Endothelial cell (in vitro differentiated cells): ENCODE measurements at regions not wholly inside any gene's neighbourhood (a gene's known extent, or its start where the extent isn't known, plus 50 kb on each side); places are given as distances from the start of the nearest gene placed in this dataset.

Experiments
- DNase-seq: peaks from one replicate; pipeline ENCODE4 v3.0.0; 2021; ENCODE audit warnings: low spot score
- H3K27ac Mint-ChIP-seq: one replicate; pipeline ENCODE4 v1.8.0; 2021; ENCODE audit warnings: mixed read lengths, inconsistent platforms; ENCODE audit not compliant: unreplicated experiment
- H3K27me3 Mint-ChIP-seq: one replicate; pipeline ENCODE4 v1.8.0; 2021; ENCODE audit warnings: mild to moderate bottlenecking, moderate library complexity, mixed read lengths, inconsistent platforms; ENCODE audit not compliant: unreplicated experiment
- H3K36me3 Mint-ChIP-seq: one replicate; pipeline ENCODE4 v1.8.0; 2021; ENCODE audit warnings: mild to moderate bottlenecking, low read depth, mixed read lengths, inconsistent platforms; ENCODE audit not compliant: unreplicated experiment
- H3K4me1 Mint-ChIP-seq: one replicate; pipeline ENCODE4 v1.8.0; 2021; ENCODE audit warnings: mild to moderate bottlenecking, mixed read lengths, inconsistent platforms; ENCODE audit not compliant: unreplicated experiment
- H3K4me3 Mint-ChIP-seq: one replicate; pipeline ENCODE4 v1.8.0; 2021; ENCODE audit warnings: mild to moderate bottlenecking, mixed read lengths, inconsistent platforms; ENCODE audit not compliant: unreplicated experiment
- H3K9me3 Mint-ChIP-seq: one replicate; pipeline ENCODE4 v1.8.0; 2021; ENCODE audit warnings: mixed read lengths, inconsistent platforms; ENCODE audit not compliant: unreplicated experiment
- TF ChIP-seq, protein P1 (sequence below): fragments of 200-600 bp; sonication (generic); IDR thresholded peaks from one replicate; pipeline ENCODE4 v1.5.0; 2021; ENCODE audit warnings: antibody characterized with exemption; ENCODE audit not compliant: unreplicated experiment

GRCh38 chr10:2145491-2145890 is 408.2 kb upstream of the ADARB2 start:
- H3K4me1 Mint-ChIP-seq: peaks cover 10% of the 10 kb centered on the region
- H3K27ac Mint-ChIP-seq: no peak overlapping the region
- no peak overlapping the region for H3K4me3 Mint-ChIP-seq
- no peak for DNase-seq
- H3K27me3 Mint-ChIP-seq: peaks cover 2% of the 10 kb centered on the region
- no peaks in the 10 kb centered on the region for H3K9me3 Mint-ChIP-seq
- H3K36me3 Mint-ChIP-seq: no peaks in the 10 kb centered on the region
- TF ChIP-seq, protein P1, sequence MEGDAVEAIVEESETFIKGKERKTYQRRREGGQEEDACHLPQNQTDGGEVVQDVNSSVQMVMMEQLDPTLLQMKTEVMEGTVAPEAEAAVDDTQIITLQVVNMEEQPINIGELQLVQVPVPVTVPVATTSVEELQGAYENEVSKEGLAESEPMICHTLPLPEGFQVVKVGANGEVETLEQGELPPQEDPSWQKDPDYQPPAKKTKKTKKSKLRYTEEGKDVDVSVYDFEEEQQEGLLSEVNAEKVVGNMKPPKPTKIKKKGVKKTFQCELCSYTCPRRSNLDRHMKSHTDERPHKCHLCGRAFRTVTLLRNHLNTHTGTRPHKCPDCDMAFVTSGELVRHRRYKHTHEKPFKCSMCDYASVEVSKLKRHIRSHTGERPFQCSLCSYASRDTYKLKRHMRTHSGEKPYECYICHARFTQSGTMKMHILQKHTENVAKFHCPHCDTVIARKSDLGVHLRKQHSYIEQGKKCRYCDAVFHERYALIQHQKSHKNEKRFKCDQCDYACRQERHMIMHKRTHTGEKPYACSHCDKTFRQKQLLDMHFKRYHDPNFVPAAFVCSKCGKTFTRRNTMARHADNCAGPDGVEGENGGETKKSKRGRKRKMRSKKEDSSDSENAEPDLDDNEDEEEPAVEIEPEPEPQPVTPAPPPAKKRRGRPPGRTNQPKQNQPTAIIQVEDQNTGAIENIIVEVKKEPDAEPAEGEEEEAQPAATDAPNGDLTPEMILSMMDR: no peak

DNA sequence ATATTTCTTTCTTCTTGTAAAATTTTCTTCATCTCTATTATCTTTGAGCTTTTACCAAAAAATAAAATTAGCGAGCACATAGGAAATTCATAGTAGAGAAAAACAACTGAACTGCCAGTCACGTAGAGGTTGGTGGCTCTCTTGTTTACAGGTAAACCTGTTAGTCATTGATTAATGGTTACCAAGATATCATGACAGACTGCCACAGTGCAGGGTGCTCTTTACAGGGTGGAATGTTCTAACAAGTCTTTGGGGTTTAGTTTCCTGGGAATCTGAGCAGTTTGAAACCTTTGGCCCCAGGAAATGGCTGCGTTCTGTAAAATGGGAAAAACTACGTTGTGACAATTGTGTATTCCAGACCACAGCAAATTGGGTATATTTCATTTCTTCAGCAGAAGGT is 407.3 kb upstream of the ADARB2 start:
- TF ChIP-seq, protein P1: no peak
- no peak for DNase-seq
- Mint-ChIP-seq H3K9me3 (no peaks in the 10 kb centered on the region), H3K27ac (no peak overlapping the region), H3K36me3 (no peaks in the 10 kb centered on the region), H3K4me1 (peaks cover 10% of the 10 kb centered on the region), H3K27me3 (peaks cover 2% of the 10 kb centered on the region), H3K4me3 (no peak overlapping the region)

DNA sequence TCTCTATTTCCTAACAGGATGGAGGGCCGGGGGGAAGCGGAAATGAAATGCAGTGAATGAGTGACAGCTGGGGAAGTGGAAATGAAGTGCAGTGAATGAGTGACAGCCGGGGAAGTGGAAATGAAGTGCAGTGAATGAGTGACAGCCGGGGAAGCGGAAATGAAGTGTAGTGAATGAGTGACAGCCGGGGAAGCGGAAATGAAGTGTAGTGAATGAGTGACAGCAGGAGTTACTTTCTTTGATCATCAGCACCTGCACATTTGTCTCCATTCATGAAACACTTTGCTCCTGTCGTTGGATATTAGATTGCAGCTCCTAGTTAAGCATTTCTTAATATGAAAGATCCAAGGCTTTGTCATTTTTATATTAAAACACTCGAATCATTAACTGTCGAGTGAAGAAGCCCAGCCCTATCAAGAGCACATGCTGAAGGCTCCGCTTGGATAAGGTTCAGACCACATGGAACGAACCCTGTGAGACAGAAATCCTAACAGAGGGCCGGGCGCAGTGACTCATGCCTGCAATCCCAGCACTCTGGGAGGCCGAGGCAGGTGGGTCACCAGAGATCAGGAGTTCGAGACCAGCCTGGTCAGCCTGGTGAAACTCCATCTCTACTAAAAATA is 406.0 kb upstream of the ADARB2 start:
- TF ChIP-seq, protein P1: no peak
- no peak for DNase-seq
- no peaks in the 10 kb centered on the region for H3K36me3 Mint-ChIP-seq
- H3K4me1 Mint-ChIP-seq: peaks cover 10% of the 10 kb centered on the region
- H3K27me3 Mint-ChIP-seq: peaks cover 2% of the 10 kb centered on the region
- no peak overlapping the region for H3K4me3 Mint-ChIP-seq
- H3K27ac Mint-ChIP-seq: no peak overlapping the region
- no peaks in the 10 kb centered on the region for H3K9me3 Mint-ChIP-seq

DNA sequence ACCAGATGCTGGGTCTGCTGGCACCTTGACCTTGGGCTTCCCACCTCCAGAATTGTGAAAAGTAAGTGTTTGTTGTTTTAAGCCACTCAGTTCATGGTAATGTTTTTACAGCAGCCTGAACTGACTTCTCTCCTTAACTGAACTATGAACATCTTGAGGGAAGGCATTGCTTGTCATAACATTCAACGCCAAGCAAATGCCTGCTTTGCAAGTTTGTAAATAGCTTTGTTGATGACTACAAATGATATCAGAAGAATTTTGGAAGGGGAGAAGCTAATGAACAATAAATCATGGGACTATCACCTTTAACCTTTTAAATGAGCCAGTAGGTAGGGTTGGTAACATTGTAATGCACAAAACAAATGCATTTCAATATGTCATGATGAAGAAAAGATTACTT is 402.4 kb upstream of the ADARB2 start:
- no peak overlapping the region for H3K4me3 Mint-ChIP-seq
- H3K27ac Mint-ChIP-seq: no peak overlapping the region
- DNase-seq: no peak
- TF ChIP-seq, protein P1: no peak
- peaks cover 5% of the 10 kb centered on the region for H3K27me3 Mint-ChIP-seq
- peaks cover 2% of the 10 kb centered on the region for H3K4me1 Mint-ChIP-seq
- no peaks in the 10 kb centered on the region for H3K9me3 Mint-ChIP-seq
- H3K36me3 Mint-ChIP-seq: no peaks in the 10 kb centered on the region

- H3K4me3 Mint-ChIP-seq: no peak overlapping the region
- no peaks in the 10 kb centered on the region for H3K36me3 Mint-ChIP-seq
- peaks cover 5% of the 10 kb centered on the region for H3K27me3 Mint-ChIP-seq
- peak; percentile 49 for DNase-seq
- no peak overlapping the region for H3K27ac Mint-ChIP-seq
- H3K9me3 Mint-ChIP-seq: no peaks in the 10 kb centered on the region
- H3K4me1 Mint-ChIP-seq: peaks cover 2% of the 10 kb centered on the region
- TF ChIP-seq, protein P1: peak; percentile 67
Observed at GRCh38 chr10:2137549-2138174, 400.3 kb upstream of the ADARB2 start.
